ENCODE measurements at regions not wholly inside any gene's neighbourhood (a gene's known extent, or its start where the extent isn't known, plus 50 kb on each side); places are given as distances from the start of the nearest gene placed in this dataset.

DNA sequence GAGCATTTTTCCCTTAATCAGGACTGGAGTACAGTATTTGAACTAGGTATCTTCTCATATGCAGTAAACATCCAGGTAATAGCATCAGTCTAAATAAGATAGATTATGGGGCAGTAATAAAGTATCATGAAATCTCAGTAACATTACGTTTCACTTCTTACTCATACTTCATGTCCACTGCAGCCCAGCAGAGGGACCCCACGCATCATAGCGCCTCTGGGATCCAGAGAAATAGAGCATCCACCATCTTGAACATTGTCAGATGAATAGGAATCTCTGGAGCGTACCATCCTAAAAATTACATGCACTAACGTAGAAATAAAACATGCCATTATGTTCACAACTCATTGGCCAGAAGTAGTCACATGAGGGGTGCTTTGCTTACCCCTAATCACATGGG, 499.0 kb downstream of the CPS1 start:
- no peak overlapping the region for H3K4me3 ChIP-seq (replicated peaks in 1 of 2; ENCODE audit: low read depth in 1 of 2, low read length in 2 of 2)
- no peaks in the 10 kb centered on the region for H3K27me3 ChIP-seq (ENCODE audit: insufficient read depth, low read length)
- RAD21 ChIA-PET (ENCODE audit: low non-redundant PET in 1 of 2, low total read pairs in 2 of 2, uncharacterized antibody in 2 of 2, unreplicated experiment in 2 of 2), result no interaction called here
- H3K9me3 ChIP-seq (ENCODE audit: control insufficient read depth in 1 of 2, insufficient read depth in 1 of 2, low read depth in 1 of 2, low read length in 2 of 2), result no peaks in the 10 kb centered on the region
- peak overlapping the region; percentile 14 for H2AFZ ChIP-seq (ENCODE audit: low read depth, low read length, poor library complexity, severe bottlenecking)
- no TSS peak for BruUV-seq (replicated peaks)
- DNase-seq (ENCODE audit: low read depth, low spot score) (peak; percentile 8), ATAC-seq (peak; percentile 77)
- no peak for TF ChIP-seq FOSL1 (IDR thresholded peaks at IDR 0.05; ENCODE audit: low read depth)
- TF ChIP-seq ELF1 (IDR thresholded peaks at IDR 0.05; ENCODE audit: borderline replicate concordance, low read depth), result no peak
- TF ChIP-seq, protein P1, sequence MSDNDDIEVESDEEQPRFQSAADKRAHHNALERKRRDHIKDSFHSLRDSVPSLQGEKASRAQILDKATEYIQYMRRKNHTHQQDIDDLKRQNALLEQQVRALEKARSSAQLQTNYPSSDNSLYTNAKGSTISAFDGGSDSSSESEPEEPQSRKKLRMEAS (IDR thresholded peaks at IDR 0.05), result no peak
- TF ChIP-seq YY1 (IDR thresholded peaks at IDR 0.05; ENCODE audit: extremely low read depth, insufficient replicate concordance, low read depth, low read length), result no peak
- TF ChIP-seq RAD21 (IDR thresholded peaks at IDR 0.05; ENCODE audit: low read depth), result peak; percentile 38
- peak; percentile 9 to 56 (median 38); a peak in 3 of 6 replicates for TF ChIP-seq CTCF (IDR thresholded peaks at IDR 0.05 in 2 of 3, conservative IDR thresholded peaks at IDR 0.05 in 1 of 3; ENCODE audit: borderline replicate concordance in 1 of 3, insufficient read depth in 1 of 3, low read depth in 2 of 3, low read length in 2 of 3)
- TF ChIP-seq EGR1 (IDR thresholded peaks at IDR 0.05; ENCODE audit: low read depth), result no peak
- POLR2A ChIA-PET, result no interaction called here
- H3K36me3 ChIP-seq (ENCODE audit: control insufficient read depth in 1 of 2, insufficient read depth in 2 of 2, low read length in 2 of 2), result no peaks in the 10 kb centered on the region
- no peak overlapping the region for H3K4me2 ChIP-seq (ENCODE audit: low read length)
- H4K20me1 ChIP-seq (ENCODE audit: insufficient read depth), result no peaks in the 10 kb centered on the region
- no peak overlapping the region for H3K27ac ChIP-seq (ENCODE audit: low read depth, low read length)
- H3K9ac ChIP-seq (ENCODE audit: low read length), result no peak overlapping the region
- H3K9me2 ChIP-seq (ENCODE audit: insufficient read depth), result no peaks in the 10 kb centered on the region
- H3K4me1 ChIP-seq (ENCODE audit: control insufficient read depth in 1 of 2, insufficient read depth in 2 of 2, low read length in 2 of 2), result no peaks in the 10 kb centered on the region
- CTCF ChIA-PET, result no interaction called here
- intact Hi-C loops (cut with micrococcal nuclease), result no loop called here
- H3K79me2 ChIP-seq (ENCODE audit: insufficient read depth, low read length), result no peaks in the 10 kb centered on the region

- H3K4me3 ChIP-seq (replicated peaks in 1 of 2; ENCODE audit: low read depth in 1 of 2, low read length in 2 of 2), result no peak overlapping the region
- H3K27ac ChIP-seq (ENCODE audit: low read depth, low read length), result no peak overlapping the region
- no peak overlapping the region for H2AFZ ChIP-seq (ENCODE audit: low read depth, low read length, poor library complexity, severe bottlenecking)
- POLR2A ChIA-PET, result no interaction called here
- intact Hi-C loops (cut with micrococcal nuclease), result no loop called here
- no peak overlapping the region for H3K9ac ChIP-seq (ENCODE audit: low read length)
- DNase-seq (ENCODE audit: low read depth, low spot score) (no peak), ATAC-seq (no peak)
- no peaks in the 10 kb centered on the region for H3K36me3 ChIP-seq (ENCODE audit: control insufficient read depth in 1 of 2, insufficient read depth in 2 of 2, low read length in 2 of 2)
- RAD21 ChIA-PET (ENCODE audit: low non-redundant PET in 1 of 2, low total read pairs in 2 of 2, uncharacterized antibody in 2 of 2, unreplicated experiment in 2 of 2), result no interaction called here
- H3K4me2 ChIP-seq (ENCODE audit: low read length), result no peak overlapping the region
- no peak for TF ChIP-seq ATF3 (IDR thresholded peaks at IDR 0.05)
- TF ChIP-seq JUND (IDR thresholded peaks at IDR 0.05), result no peak
- no peak for TF ChIP-seq ZFX (IDR thresholded peaks at IDR 0.05)
- no peak for TF ChIP-seq EZH2 (IDR thresholded peaks at IDR 0.05)
- no peak for TF ChIP-seq POLR2A (IDR thresholded peaks at IDR 0.05; ENCODE audit: borderline replicate concordance, extremely low read depth, insufficient read depth, insufficient read length)
- TF ChIP-seq CBX3 (IDR thresholded peaks at IDR 0.05; ENCODE audit: low read depth), result no peak
- TF ChIP-seq ZBTB33 (IDR thresholded peaks at IDR 0.05; ENCODE audit: extremely low read depth, insufficient replicate concordance, low read length), result no peak
- H3K9me3 ChIP-seq (ENCODE audit: control insufficient read depth in 1 of 2, insufficient read depth in 1 of 2, low read depth in 1 of 2, low read length in 2 of 2), result no peaks in the 10 kb centered on the region
- H3K27me3 ChIP-seq (ENCODE audit: insufficient read depth, low read length), result no peaks in the 10 kb centered on the region
- CTCF ChIA-PET, result no interaction called here
- no peaks in the 10 kb centered on the region for H3K9me2 ChIP-seq (ENCODE audit: insufficient read depth)
- H3K4me1 ChIP-seq (ENCODE audit: control insufficient read depth in 1 of 2, insufficient read depth in 2 of 2, low read length in 2 of 2), result no peaks in the 10 kb centered on the region
- H3K79me2 ChIP-seq (ENCODE audit: insufficient read depth, low read length), result no peaks in the 10 kb centered on the region
- no TSS peak for BruUV-seq (replicated peaks)
- no peaks in the 10 kb centered on the region for H4K20me1 ChIP-seq (ENCODE audit: insufficient read depth)
These were observed 505.4 kb downstream of the CPS1 start for GRCh38 chr2:211061612-211062296.

Measured in HCT116 (cell line).